Fibroblast of skin of right quadriceps (primary cell): ENCODE measurements at regions not wholly inside any gene's neighbourhood (a gene's known extent, or its start where the extent isn't known, plus 50 kb on each side); places are given as distances from the start of the nearest gene placed in this dataset.
A peak's percentile ranks its signal among the peaks of the same experiment; 100 is the strongest.
"Not testable (repeated sequence)": the region's sequence is repeated elsewhere in the genome, so short reads cannot be mapped to it uniquely, and the experiment has no call there.

Experiments used
- DNase-seq: peaks from one replicate; pipeline ENCODE4 v3.0.0-alpha.2; 2013

DNA sequence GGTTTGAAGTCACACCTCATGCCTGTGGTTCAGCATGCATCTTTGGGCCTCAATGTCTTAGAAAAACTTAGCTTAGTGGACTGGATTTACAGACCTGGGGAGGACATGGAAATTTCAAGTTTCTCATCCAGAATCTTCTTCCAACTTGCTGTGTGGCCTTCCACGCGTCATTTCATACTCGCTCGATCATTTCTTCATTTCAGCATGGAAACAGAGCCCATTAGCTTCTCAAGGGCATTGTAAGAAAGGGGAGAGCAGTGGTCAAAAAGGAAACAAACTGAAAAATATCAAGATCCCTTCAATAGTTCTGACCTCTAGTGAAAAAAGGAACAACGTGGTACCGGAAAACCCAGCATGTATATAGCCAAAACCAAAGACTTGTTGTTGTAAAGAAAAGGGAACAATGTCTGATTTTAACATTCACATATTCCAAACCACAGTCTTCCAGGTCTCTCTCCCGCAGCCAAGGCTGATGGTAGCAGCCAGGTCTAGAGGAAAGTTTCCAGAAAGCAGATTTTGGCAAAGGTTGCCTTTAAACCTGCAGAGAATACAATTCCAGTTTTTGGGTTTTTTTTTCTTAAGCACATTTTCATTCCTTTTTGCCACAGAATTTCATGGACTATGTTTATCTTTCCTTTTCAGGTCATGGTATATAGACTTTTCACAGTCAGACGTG is 97.0 kb upstream of the CDC42BPA start:
- no peak for DNase-seq

DNA sequence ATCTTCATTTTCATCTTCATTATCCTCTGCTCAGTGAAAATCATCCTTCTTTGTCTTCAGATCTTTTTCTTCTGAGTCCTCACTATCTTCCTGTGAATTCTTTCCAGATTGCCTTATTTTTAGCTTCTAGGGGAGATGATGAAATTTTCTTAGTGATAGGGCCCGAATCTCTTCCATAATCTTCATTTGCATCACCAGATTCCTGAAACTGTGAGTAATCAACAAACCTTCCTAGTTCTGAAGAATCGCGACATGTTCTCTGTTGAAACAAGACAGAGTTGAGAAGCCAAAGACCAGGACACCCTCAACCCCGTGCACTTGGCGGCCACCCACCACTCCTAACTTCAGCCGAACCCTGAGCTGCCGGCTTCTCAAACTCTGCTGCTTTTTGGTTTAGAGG is 92.8 kb upstream of the CDC42BPA start:
- no peak for DNase-seq

GRCh38 chr1:227406332-227406731 is 88.0 kb upstream of the CDC42BPA start:
- not testable (repeated sequence) for DNase-seq

- DNase-seq: no peak
These were observed 85.2 kb upstream of the CDC42BPA start for GRCh38 chr1:227403535-227403934.

DNA sequence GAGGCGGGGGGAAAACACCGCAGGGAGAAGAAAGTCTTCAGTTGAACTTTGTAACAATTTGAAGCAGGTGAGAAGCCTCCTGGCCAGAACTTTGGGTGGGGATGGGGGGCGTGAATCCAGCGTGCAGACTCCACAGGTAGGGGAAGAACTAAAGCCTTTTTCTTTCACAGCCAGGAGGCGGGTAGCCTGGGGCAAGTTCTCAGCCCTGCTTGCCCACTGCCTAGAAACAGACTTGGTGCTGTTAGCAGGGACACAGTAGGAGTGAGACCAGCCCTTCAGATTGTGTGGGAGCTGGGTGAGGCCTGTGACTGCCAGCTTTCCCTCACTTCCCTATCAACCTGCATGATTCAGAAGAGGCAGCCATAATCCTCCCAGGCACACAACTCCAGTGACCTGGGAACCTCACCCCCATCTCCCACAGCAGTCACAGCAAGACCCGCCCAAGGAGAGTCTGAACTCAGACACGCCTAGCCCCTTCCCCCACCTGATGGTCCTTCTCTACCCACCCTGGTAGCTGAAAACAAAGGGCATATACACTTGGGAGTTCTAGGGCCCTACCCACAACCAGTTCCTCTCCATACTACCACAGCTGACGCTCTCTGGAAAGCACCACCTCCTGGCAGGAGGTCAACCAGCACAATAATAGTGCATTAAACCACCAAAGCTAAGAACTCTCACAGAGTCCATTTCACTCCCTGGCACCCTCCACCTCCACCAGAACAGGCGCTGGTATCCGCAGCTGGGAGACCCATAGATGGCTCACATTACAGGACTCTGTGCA is 83.5 kb upstream of the CDC42BPA start:
- no peak for DNase-seq

DNA sequence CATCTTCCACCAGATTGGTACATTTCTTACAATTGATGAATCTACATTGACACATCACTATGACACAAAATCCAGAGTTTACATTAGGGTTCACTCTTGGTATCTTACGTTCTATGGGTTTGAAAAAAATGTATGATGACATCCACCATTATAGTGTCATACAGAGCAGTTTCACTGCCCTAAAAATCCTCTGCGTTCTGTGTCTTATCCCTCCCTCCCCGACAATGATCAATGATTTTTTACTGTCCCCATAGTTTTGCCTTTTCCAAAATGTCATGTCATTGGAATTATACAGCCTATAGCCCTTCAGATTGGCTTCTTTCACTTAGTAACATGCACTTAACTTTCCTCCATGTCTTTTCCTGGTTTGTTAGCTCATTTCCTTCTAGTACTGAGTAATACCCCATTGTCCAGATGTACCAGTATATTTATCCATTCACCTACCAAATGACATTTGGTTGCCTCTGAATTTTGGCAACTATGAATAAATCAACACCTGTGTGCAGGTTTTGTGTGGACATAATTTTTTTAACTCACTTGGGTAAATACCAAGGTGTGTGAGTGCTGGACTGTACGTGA is 80.9 kb upstream of the CDC42BPA start:
- no peak for DNase-seq

DNA sequence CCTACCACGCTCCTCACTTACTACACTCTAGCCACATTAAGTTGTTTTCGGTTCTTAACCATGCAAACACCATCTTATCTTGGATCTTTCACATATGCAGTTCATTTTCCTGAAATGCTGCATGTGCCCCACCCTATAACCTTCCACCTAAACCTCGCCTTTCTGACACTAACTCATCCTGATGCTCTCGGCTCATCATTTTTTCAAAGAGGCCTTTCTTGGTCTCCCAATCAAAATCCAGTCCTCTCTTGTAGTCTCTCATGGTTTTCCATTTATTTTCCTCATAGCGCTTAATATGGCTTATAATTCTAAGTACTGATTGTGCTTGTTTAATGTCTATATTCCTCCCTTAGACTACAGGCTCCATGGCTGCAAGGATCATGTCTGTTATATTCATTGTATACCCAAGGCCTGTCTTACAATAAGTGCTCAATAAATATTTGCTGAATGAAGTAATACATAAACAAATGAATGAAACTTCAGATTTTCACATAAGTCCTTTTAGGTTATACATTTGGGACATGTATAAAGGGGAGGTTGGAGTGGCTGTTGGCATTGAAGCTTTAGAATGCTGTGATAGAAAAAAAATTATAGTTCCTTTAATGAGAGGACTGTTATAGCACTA is 79.2 kb upstream of the CDC42BPA start:
- DNase-seq: no peak

DNA sequence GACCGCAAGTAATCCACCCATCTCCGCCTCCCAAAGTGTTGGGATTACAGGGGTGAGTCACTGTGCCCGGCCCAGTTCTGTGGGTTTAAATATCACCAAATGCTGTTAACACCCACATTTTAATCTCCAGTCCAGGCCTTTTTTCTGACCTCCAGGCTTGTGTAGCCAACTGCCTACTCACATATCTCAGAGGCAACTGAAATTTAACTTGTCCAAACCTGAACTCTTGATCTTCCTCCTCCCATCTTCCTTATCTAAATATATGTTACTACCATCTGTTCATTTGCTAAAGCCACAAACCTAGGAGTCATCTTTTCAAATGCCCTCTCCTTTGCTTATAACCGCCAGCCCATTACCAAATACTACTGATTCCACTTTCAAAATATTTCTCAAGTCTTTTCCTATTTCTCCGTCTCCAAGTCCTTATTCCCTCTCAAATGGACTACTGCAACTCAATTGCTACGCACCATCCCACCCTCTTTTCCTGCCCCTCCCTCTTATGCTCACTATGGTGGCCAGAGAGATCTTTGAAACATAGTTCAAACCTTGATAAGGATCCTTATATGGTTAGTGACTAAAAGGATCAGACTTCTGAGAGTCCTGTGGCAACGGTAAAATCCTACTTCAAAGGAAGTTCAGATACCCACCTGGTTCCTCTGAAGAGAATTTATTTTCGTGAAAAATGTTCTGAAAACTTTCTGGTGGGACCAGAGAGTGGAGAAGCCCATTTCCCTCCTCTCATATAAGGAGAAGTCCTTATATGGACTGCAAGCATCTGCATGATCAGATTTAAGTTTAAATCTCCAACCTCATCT is 78.5 kb upstream of the CDC42BPA start:
- DNase-seq: no peak

- DNase-seq: no peak
These were observed 77.2 kb upstream of the CDC42BPA start for GRCh38 chr1:227395426-227396028.

GRCh38 chr1:227392984-227393764 is 74.9 kb upstream of the CDC42BPA start:
- DNase-seq: no peak

DNA sequence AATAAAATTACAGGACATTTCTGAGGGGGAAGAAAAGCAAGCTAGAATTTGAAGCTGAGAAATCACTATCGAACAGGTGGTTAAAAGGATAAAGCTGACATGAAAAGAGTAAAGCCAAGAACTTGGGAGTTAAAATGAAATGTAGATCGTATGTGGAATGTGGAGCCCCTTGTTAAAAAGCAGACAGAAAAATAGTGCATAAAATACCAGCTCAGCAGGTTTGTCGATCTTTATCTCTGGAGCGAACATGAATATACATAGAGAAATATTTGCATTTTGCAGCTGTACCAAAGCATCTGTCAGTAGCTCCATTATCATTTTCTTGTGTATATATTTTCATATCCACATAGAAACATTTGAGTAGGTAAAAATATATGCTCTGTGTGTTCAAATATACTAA is 73.6 kb upstream of the CDC42BPA start:
- no peak for DNase-seq

- DNase-seq: no peak
These were observed 72.9 kb upstream of the CDC42BPA start for GRCh38 chr1:227391211-227391610.

GRCh38 chr1:227390525-227390924 is 72.2 kb upstream of the CDC42BPA start:
- no peak for DNase-seq

DNA sequence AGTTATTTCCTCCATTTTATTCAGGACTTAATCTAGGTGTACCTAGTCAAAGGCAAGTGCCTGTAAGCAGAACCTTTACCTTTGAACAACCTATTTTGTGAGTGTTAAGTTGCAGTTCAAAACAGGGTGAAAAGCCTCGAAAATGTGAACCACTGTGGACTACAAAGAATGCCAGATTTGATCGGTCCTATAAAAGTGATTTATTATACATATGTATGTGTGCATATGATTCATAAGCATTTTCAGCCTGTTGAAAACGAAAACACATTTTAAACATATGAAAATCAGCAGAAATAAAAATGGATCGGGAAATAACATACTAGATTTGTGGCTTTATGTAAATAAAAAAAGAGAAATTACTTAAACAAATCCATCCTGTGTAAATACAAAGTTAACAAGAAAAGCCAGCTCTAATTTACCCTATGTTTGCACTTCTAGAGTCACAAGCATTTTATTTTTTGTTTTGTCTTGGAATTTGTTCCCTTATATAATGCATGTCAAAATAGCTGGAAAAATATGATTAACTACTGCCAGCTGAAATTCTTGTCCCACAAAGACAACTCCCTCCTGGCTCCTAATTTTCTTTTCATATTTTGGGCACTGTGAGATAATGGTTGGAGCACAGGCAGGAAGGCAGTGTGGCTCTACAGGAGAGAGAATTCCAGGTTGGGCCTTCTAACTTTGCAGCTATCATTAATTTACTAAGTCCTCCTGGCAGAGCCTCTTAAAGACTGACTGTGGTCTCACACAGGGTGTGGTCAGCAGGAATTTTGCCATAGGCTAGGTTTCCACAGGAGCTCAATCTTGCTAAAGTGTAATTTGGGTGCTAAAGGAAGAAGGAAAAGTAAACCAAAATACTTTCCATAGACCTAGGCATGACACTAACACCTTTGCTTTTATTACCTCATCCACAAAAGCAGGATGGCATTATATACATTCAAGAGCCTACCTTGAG is 70.2 kb upstream of the CDC42BPA start:
- peak; percentile 43 for DNase-seq

DNA sequence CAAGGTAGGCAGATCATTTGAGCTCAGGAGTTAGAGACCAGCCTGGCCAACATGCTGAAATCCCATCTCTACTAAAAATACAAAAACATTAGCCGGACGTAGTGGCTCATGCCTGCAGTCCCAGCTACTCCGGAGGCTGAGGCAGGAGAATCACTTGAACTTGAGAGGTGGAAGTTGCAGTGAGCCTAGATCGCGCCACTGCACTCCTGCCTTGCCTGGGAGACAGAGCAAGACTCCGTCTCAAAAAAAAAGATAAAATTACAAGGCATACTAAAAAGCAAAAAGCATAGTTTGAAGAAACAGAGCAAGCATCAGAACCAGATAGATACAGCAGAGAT is 61.2 kb upstream of the CDC42BPA start:
- no peak for DNase-seq

DNA sequence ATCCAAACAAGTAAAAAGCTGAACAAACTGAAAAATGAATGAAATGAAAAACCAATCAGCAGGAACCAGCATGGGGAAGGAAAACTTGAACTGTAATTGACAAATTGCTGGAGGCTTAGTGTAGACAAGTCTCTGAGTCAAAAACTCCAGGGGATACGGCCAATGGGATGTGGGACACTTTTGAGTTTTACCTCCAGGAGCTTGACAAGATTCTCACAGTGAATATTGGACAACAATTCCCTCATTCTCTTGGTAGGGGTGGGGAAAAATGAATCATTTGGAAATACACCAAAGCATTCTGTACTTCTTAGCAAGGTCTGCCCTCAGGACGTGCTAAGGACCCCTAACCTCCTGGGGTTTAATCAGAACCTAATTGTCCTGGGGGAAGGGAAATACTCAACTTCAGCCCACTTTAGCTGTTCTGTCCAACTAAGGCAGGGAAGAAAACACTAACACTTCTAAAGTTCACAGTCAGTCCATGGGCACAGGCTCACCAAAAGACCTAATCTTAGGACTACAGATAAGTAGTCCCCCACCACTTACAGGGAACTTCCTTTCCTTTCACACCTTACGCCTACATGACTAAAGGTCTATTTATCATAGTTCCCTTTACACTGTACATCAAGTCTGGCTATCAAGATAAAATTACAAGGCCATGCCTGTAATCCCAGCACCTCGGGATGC is 60.7 kb upstream of the CDC42BPA start:
- no peak for DNase-seq

DNA sequence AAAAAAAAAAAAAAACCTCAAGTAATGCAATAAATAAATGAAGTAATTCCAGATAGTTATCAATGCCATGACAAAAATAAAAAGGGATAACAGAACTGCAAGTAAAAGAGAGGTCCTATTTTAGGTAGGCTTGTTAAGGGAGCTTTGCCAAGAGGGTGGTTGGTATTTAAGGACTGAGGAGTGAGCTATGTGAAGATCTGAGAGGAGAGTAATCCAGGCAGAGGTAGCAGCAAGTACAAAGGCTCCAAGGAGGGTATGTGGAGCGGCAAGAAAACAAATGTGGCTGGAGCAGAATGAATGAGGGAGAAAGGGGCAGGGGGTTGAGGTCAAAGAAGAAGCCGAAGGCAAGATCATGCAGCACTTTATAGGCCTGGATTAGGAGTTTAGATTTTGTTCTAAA is 59.9 kb upstream of the CDC42BPA start:
- DNase-seq: no peak

DNA sequence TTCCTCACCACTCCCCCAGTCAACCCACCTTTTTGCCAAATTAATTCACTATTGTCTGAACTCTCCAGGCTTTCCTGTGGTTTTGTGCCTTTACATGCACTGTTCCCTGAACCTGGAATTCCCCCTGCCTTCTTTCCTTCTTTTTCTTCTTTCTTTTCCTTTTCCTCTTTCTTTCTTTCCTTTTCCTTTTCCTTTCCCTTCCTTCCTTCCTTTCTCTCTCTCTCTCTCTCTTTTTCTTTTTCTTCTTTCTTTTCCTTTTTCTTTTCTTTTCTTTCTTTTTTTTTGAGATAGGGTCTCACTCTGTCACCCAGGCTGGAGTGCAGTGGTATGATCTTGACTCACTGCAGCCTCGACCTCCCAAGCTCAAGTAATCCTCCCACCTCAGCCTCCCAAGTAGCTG is 56.6 kb upstream of the CDC42BPA start:
- no peak for DNase-seq

- DNase-seq: peak; percentile 42
These were observed 54.4 kb upstream of the CDC42BPA start for GRCh38 chr1:227372726-227373130.
